HFFc6 (cell line): ENCODE measurements at regions not wholly inside any gene's neighbourhood (a gene's known extent, or its start where the extent isn't known, plus 50 kb on each side); places are given as distances from the start of the nearest gene placed in this dataset.

Experiments used
- DNase-seq: peaks from one replicate; pipeline ENCODE4 v3.0.0-alpha.2; 2018
- H3K27ac Mint-ChIP-seq: 2 replicates; pipeline ENCODE4 v1.8.0; 2020; ENCODE audit warnings: mild to moderate bottlenecking, mixed read lengths
- H3K27me3 Mint-ChIP-seq: 2 replicates; pipeline ENCODE4 v1.8.0; 2021; ENCODE audit warnings: mild to moderate bottlenecking, moderate library complexity, mixed read lengths; ENCODE audit not compliant: insufficient read depth
- H3K36me3 Mint-ChIP-seq: 2 replicates; pipeline ENCODE4 v1.8.0; 2021; ENCODE audit warnings: low read depth, mixed read lengths
- H3K4me1 Mint-ChIP-seq: 2 replicates; pipeline ENCODE4 v1.8.0; 2020; ENCODE audit warnings: low read depth, mixed read lengths
- H3K4me3 Mint-ChIP-seq: 2 replicates; pipeline ENCODE4 v1.8.0; 2020; ENCODE audit warnings: mild to moderate bottlenecking, moderate library complexity, mixed read lengths
- H3K9me3 Mint-ChIP-seq: 2 replicates; pipeline ENCODE4 v1.8.0; 2020; ENCODE audit warnings: mild to moderate bottlenecking, mixed read lengths
- TF ChIP-seq, protein P1 (sequence below): fragments of 200-600 bp; sonication (generic); IDR thresholded peaks from 2 replicates; pipeline ENCODE4 v1.5.0; 2021; ENCODE audit warnings: antibody characterized with exemption, mild to moderate bottlenecking

- Mint-ChIP-seq H3K4me3 (no peak overlapping the region), H3K36me3 (no peaks in the 10 kb centered on the region), H3K9me3 (no peaks in the 10 kb centered on the region), H3K4me1 (0 out of 2 replicates have a peak, but pooled peaks cover 8% of the 10 kb centered on the region), H3K27ac (no peak overlapping the region), H3K27me3 (peaks cover 5% of the 10 kb centered on the region; the same call in 1 of the 2 replicates)
- DNase-seq: no peak
- TF ChIP-seq, protein P1, sequence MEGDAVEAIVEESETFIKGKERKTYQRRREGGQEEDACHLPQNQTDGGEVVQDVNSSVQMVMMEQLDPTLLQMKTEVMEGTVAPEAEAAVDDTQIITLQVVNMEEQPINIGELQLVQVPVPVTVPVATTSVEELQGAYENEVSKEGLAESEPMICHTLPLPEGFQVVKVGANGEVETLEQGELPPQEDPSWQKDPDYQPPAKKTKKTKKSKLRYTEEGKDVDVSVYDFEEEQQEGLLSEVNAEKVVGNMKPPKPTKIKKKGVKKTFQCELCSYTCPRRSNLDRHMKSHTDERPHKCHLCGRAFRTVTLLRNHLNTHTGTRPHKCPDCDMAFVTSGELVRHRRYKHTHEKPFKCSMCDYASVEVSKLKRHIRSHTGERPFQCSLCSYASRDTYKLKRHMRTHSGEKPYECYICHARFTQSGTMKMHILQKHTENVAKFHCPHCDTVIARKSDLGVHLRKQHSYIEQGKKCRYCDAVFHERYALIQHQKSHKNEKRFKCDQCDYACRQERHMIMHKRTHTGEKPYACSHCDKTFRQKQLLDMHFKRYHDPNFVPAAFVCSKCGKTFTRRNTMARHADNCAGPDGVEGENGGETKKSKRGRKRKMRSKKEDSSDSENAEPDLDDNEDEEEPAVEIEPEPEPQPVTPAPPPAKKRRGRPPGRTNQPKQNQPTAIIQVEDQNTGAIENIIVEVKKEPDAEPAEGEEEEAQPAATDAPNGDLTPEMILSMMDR: no peak
Observed at GRCh38 chr4:151459375-151459774, 50.4 kb downstream of the FHIP1A start.

- Mint-ChIP-seq H3K4me1 (0 out of 2 replicates have a peak, but pooled peaks cover 8% of the 10 kb centered on the region), H3K27ac (no peak overlapping the region), H3K36me3 (no peaks in the 10 kb centered on the region)
Observed at GRCh38 chr4:151460434-151460833, 51.5 kb downstream of the FHIP1A start.

DNA sequence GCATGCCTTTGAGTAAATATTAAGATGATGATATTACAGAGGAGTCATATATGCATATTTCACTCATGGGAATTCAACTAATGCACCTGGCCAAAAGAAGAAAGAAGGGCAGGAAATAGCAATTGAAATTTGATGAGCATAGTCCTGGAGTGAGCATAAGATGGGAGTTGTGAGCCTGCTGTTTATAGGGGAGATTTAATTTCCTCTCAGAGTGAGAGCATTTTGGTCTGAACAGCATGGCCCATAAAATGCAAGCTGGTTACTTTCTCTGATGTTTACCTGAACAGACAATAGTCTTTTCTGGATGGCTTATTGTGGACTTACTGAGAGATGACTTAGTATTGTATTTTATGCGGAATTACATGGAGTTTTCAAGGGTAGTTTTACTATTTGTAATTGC lies 53.6 kb downstream of the FHIP1A start:
- H3K4me3 Mint-ChIP-seq: no peak overlapping the region
- TF ChIP-seq, protein P1: no peak

More at GRCh38 chr4:151460434-151460833, 51.5 kb downstream of the FHIP1A start:
- no peak overlapping the region for H3K4me3 Mint-ChIP-seq
- peaks cover 5% of the 10 kb centered on the region; the same call in 1 of the 2 replicates for H3K27me3 Mint-ChIP-seq
- no peak for DNase-seq
- no peaks in the 10 kb centered on the region for H3K9me3 Mint-ChIP-seq
- TF ChIP-seq, protein P1: no peak

GRCh38 chr4:151468715-151469696 lies 60.0 kb downstream of the FHIP1A start:
- H3K4me1 Mint-ChIP-seq: peaks cover 21% of the 10 kb centered on the region
- H3K27me3 Mint-ChIP-seq: no peaks in the 10 kb centered on the region
- no peaks in the 10 kb centered on the region for H3K36me3 Mint-ChIP-seq
- no peaks in the 10 kb centered on the region for H3K9me3 Mint-ChIP-seq
- no peak overlapping the region for H3K4me3 Mint-ChIP-seq
- DNase-seq: no peak
- TF ChIP-seq, protein P1: no peak
- H3K27ac Mint-ChIP-seq: no peak overlapping the region

More for the DNA sequence above, 53.6 kb downstream of the FHIP1A start:
- Mint-ChIP-seq H3K4me1 (0 out of 2 replicates have a peak, but pooled peaks cover 8% of the 10 kb centered on the region), H3K36me3 (no peaks in the 10 kb centered on the region), H3K27me3 (peaks cover 5% of the 10 kb centered on the region; the same call in 1 of the 2 replicates), H3K27ac (no peak overlapping the region), H3K9me3 (no peaks in the 10 kb centered on the region)
- DNase-seq: no peak

DNA sequence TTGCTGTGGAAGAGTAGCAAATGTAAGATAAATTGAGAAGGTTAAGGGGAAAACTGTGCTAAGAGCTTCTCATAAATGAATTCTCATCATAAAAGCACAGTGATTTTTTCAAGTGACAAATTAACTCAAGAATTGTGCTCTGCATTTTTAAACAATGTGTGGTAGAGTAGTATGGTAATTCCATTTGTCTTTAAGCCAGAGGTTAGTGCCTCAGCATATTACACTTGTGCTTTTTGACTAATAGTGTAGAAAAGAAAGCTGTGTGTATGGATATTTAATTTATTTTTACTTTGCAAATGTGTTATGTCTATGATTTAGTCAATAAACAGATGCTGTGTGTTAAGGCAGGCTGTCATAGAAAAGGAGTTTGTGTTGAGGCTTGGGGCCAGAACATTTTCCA lies 61.0 kb downstream of the FHIP1A start:
- TF ChIP-seq, protein P1: no peak
- Mint-ChIP-seq H3K36me3 (no peaks in the 10 kb centered on the region), H3K9me3 (no peaks in the 10 kb centered on the region), H3K27me3 (no peaks in the 10 kb centered on the region), H3K4me3 (no peak overlapping the region), H3K27ac (no peak overlapping the region), H3K4me1 (peaks cover 28% of the 10 kb centered on the region)
- no peak for DNase-seq
